DMS153 treated with DMSO at 0.1 percent for 48 hours (cell line): ENCODE measurements at regions not wholly inside any gene's neighbourhood (a gene's known extent, or its start where the extent isn't known, plus 50 kb on each side); places are given as distances from the start of the nearest gene placed in this dataset.

Experiments
- DNase-seq: peaks from one replicate; lab custom pipeline; 2025; ENCODE audit not compliant: unreplicated experiment; lab: John Stamatoyannopoulos, UW

DNA sequence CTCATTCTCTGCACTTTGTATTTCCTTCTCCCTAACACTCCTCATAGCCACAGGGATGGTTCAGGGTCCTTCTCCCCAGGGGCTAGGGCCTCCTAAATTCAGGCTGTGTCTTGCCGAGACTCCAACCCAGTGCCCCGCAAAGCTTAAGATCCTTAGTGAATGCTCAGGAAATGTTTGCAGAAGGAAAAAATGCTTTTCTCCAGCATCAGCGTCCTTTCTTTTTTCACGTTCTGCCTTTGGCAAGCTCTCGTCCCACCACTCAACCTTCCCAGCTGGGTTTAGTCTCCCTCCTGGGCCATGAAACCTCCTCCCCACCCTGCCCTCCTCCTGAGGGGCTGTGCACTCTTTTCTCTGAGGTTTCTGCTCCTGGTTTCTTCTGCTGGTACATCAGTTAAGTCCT is 503.8 kb upstream of the B3GAT1 start:
- DNase-seq: no peak

DNA sequence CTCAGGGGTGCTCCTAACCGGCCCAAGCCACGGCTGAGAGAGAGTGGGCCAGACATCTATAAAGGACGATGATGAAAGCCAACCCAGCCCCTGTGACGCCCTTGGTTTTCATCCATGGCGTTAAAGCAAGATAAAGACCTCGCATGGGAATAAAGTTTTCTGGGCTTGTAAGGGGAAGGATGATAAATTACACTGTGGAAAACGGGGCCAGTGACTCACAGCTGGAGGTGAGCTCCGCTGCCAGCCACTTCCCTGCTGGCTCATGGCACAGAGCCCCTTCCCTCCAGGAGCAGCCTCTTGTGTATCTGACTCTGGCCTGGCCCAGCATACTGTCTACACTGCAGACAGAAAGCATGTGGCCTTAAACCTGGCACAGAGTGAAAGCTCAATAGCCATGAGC is 503.2 kb upstream of the B3GAT1 start:
- DNase-seq: no peak

DNA sequence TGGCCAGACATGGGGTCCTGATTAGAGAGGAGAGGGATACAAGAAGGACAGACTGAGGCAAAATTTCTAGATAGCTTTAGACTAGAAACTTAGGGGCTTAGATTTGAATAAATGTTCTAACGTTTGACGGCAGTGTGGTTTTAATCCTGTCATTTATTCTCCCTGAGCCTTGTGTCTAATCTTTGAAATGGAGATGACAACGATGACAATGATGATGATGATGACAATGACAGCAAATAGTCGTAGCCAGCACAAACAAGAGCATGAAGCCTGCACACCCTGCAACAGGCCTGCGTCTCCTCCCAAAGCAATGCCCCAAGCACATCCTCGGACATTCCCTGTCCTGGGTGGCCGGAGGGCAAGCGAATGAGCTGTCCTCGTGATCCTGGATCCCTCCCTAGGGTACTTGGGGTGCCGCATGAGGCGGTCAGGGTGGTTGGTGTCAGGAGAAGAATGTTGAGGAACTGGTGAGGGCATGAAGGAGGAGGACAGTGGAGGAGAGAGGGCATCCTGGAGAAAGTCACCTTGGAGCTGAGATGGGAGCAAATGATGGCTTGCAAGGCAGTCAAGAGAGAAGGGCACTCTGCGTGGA is 502.1 kb upstream of the B3GAT1 start:
- DNase-seq: no peak

DNA sequence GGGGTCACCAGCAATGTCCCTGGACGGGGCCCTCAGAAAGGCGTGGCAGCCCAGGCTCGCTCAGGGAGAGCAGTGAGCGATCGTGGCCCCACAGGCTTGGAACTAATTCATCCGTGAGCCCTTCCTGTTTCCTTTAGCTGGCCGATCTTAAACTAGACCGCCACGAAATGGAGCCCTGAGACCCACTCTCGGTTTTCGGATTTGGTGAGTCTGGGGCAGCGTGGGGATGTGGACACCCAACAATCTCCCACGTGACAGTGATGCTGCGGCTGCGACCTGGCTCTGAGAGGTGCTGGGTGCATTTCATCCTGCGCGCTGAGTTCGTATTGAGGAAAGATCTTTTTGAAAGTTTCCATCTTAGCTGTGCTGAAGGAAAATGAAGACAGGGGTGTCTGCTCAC is 501.3 kb upstream of the B3GAT1 start:
- DNase-seq: no peak

DNA sequence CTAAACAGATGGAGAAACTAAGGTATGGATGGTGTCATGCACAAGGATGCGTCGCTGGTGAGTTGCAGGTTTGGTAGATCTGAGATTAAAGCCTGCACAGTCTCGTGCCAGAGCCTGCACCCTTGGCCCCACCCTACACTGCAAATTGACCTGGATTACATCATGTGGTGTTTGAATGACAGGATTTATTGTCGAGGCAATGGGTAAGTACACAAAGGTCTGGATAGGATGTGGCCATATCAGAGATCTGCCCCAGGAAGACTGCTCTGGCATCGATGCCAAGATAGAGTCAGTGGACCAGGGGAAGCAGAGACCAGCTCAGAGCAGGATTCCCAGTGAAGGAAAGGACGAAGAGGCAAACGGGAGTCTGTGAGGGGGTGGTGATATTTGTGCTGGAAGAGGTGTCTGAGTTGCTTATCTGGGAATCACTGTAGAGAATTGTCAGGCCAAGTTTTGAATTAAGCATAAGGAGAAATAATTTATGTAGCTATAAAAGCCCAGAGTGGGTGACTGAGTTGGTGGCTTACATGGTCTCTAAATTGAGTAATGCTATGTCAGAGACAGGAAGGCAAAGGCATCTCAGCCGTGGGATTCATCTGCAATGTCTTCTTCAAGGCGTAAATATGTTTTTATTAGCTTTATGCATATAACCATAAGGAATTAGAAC is 499.6 kb upstream of the B3GAT1 start:
- peak; percentile 58 for DNase-seq

DNA sequence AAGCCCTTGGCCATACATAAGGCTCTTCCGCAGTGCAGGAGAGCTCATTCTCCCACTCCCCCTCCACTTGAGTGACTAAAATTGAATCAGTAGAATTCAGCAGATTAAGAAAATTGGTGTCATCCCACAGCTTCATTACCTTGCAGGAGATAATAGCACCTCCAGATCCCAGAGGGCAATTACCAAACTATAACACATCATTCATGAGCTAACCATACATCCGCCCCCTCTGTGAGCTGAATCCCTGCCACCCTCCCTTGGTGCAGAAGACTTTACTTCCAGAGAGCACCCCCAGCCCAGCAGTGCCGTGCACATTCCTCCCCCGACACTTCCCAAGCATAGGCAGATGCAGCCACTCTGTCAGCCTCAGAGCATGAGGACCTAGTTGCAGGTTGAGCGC is 496.5 kb upstream of the B3GAT1 start:
- DNase-seq: no peak

DNA sequence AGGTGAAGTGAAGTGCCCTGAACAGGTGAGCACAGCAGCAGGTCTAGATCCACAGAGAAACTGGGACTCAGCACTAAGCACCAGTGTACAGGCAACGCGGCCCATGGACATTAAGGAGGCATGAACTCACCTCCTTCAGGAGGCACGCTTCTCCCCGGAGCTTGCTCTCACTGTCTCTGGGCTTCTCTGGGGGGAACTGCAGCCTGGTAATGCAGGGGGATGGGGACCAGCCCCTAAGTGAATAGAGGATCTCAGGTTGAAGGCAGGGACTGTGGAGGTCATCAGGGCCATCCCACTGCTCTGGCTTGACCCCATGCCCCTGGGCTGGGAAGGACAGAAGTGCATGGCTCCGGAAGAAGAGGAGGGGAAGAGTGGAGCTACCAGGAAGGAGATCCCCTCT is 495.6 kb upstream of the B3GAT1 start:
- DNase-seq: no peak

DNA sequence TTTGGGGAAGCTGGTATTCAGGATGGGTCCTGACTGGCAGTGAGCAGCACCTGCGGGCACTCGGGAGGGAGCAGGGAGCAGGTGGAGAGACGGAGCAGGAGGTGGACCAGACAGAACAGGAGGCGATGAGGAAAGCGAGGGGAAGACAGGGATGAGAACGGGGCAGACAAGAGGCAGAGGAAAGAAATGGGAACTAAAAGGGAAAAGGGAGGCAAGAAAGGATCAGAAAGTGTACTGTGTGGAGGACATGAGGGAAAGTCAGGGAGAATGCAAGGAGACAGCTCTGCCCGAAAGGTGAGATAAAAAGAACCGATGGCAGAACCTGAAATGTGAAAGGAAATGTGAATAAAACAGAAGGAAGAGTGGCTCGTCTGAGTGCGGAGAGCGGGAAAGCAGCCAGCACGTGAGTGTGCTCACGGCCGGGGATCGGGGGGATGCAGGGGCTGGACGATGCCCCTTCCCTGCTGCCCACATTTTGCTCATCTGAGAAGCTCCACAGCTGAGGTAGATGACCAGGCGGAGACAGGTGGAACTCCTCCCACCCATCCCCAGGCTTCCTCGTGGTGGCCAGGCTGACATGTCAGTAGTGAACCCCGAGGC is 494.4 kb upstream of the B3GAT1 start:
- no peak for DNase-seq

DNA sequence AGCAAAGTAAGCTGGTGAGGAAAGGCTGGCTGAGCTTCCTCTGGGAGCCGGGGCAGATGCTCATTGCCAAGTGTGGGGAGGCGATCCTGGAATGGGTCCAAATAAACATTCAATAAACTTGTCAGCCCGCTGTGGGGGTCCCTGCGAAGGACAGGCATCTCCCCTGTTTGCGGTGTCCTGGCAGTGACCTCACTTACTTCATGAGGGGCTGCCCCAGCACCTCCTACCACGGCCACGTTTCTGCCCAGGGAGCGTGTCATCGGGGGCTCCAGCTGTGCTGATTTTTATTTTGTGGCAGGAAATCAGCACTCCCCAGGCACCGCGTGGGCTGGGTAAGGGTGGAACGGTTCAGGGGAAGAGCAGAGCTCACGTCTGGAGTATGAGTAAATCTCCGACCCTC is 493.9 kb upstream of the B3GAT1 start:
- DNase-seq: no peak

DNA sequence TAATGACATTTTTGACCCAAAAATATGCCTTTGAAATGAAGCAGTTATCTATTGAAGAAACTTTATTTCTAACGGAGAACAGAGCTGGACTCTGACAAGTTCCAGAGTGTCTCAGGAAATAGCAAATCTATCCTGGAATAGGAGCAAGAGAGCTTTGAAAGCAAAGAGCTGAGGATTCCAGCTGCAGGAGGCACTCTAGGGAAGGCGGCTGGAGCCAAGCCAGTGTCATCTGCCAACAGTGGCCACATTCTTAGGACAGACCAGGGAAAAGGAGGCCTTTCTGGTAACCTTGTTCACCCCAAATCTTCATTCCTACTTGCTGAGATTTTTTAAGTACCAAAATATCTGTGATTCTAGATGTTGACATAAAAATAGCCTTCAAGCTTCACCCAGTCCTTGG is 493.5 kb upstream of the B3GAT1 start:
- no peak for DNase-seq

DNA sequence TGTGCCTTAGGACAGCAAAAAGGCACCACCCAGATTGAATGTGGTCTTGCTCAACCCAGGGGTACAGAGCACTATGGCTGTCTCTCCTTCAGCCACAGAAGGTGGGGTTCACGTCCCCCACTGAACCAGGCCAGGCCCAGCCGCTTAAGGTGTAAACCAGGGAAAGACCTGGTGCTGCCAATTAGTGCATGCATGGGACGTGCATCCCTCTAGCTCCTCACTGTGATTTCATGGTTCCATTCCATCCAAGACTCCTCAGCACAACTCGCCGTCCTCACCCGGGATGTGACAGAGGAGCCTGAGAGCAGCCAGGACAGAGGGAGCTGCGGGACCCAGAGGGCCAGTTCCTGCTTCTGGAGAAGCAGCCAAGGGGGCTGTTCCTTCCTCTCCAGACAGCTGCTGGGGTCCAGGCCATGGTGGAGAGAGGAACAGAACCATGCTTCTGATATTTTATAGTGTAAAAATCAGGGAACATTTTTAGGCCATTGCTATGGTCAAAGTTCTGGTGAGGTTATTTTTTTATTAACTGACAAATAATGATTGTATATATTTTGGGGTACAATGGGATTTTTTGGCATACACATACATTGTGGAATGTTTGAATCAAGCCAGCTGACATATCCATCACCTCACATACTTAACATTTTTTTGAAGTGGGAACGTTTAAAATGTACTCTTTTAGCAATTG is 492.2 kb upstream of the B3GAT1 start:
- no peak for DNase-seq

DNA sequence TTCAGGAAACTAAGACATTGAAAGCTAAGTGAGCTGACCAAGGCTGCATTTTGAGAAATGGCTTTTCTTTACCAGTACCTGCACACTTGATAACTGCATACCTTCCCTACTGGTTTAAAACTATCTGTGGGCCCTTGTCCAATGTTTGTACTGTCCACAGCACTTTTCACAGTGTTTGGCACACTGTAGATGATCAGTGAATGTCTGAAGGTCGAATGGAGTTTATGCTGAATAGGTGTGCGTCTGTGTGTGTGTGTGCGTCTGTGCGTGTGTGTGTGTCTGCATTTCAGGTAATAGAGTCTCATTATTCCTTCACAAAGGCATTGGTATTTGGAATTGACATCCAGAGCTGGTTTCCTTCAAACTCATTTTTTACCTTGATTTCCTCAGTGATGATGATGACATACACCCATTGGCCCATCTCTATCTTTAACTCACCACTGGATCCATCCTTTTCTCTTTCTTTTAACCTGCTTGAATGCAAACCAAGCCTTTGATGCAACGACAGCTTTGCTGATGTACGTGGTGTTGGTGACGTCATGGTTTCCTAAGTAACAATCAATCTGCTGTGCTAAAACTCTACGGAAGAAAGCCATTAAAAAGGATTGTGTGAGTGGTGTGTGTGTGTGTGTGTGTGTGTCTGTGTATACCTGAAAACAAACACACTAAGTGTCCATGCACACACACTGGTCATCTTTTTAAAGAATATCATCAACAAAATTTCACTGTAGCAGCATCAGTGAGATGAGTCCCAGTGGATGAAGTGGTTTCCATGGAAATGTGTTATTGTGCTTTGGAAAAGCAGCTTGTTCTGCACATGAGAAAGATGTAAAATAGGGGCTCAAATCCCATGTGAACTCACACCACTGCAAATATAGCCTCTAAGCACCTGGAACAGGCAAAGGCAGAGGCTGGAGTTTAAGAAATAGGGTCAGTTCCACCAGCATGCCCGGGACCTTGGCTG is 490.2 kb upstream of the B3GAT1 start:
- DNase-seq: no peak

DNA sequence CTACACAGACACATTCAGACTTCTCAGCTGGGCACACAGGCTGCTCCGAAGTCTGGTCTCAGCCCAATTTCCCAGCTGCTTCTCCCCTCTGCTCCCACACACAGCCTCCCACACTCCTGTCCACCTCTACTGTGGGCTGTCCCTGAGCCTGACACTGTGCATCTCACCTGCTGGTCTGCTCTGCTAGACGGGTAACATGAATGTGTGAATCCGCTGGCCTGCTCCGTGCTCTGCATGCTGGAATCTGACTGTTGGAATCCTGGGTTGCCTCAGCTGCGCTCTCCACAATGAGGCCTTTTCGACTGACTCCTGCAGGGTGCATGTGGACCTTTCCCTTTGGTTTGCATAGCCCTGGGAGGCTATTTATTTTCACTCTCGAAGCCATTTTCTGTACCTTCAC is 489.5 kb upstream of the B3GAT1 start:
- DNase-seq: no peak

DNA sequence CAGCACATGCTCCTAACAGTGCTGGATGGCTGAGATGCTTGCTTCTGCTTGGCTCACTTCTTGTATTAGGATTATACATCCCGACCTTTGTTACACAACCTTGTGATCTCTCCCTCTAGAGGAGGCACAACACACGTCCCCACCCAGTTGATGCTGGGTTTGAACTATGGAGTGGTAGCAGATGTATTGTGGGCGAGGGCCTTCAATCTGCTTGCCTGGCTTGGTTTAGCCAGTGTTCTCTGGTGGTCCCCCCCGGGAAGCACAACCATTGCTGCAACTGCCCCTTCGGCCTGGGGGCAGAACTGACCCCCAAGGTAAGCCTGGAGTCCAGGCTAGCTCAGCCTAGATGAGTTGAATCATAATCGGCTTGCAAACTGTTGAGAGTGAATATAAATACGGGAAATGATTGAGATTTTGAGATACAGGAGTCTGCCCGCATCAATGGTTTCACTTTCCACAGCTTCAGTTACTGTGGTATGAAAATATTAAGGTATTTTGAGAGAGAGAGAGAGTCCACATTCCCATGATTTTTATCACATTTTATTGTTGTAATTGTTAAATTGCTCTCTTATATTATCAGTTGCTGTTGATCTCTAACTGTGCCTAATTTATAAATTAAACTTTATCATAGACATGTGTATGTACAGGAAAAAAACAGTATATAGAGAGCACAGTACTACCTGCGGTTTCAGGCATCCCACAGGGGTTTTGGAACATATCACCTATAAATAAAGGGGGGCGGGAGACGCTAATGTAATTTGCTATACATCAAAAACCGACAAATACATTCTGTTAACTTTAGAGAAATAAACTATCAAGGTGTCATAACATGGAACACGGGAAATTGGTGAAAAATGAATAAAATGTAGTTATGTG is 482.0 kb upstream of the B3GAT1 start:
- no peak for DNase-seq

DNA sequence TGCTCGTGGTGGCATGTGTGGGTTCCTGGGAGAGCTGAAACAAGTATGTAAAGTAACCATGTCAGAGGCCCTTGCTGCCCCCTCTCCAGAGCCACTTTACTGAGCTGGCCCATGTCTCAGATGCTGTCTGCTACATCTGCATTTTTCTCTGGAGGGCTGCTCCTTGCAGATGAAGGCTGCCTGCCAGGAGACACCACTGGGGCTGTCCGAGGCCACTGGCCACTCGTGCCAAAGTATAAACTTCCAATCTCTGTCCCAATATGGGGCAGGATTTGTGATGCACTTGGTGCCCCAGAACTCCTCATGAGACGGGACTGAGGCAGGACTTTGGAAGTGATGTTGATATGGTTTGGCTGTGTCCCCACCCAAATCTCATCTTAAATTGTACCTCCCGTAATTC is 478.4 kb upstream of the B3GAT1 start:
- no peak for DNase-seq

DNA sequence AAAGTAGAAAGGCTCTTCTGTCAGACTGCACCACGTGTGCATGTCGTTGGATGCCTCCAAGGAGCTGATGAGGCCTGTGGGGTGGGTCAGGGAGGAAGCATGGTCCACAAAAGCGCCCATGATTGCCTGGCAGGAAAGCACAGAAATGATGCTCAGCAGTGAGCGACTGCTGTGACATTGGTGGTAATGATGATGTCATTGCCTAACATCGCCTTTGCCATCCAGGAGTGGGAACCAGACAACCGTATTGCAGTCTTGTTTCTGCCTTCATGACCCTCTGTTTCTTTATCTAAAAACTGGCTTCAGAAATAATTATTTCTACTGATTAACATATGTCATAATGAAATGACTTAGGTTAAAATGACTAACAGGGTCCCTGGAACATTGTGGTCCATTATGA is 477.8 kb upstream of the B3GAT1 start:
- no peak for DNase-seq

DNA sequence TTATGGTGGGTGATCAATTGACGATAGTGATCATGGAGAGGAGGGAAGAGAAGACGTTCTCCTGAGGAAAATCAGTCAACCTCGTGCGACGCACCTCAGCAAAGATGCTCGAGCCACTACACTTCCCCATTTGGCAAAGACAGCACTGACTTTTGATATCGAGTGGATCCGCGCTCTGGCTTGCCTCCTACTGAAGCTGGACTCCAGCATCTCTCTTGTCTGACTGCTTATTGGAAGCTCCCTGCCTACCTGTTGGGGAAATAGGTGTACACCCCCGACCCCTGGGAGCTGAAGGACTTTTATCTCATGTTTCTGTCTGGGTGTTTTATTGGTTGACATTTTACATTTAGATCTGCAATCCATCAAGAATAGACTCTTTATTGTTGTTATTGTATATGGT is 476.8 kb upstream of the B3GAT1 start:
- DNase-seq: no peak

DNA sequence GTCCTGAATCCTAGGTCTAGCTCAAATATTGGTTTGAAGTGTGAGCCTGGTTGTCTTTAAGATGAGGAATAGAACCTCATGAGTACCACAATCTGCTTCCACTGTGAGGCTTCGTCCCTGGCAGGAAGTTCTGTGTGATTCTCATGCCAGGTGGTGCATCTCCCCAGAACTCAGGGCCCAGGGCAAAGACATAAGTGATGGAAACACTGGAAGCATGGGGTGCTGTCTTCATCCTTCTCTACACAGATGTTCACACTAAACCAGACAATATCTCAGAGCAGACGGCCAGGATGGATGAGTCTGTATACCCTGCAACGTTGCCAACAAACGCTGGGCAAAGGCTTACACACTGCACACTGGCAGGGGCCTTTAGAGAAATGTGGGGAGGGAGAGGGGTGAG is 475.9 kb upstream of the B3GAT1 start:
- DNase-seq: no peak

DNA sequence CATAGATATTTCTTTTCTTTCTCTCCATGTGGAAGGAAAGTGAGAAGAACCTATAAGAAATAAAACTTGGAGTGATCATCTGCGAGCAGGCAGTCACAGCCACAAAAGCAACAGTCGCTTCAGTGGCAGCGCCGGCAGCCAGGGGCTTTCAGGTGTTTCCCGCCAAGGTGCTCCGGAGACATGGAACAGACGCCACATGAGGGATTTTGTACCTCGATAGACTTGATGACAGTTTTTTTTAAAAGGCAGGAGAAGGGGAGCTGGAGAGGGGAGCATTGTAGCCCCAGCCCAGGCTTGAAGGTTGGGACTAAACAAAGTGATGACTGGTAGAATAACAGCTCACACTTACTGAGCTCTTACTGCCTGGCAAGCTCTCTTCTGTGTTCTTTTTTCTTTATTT is 471.4 kb upstream of the B3GAT1 start:
- no peak for DNase-seq

DNA sequence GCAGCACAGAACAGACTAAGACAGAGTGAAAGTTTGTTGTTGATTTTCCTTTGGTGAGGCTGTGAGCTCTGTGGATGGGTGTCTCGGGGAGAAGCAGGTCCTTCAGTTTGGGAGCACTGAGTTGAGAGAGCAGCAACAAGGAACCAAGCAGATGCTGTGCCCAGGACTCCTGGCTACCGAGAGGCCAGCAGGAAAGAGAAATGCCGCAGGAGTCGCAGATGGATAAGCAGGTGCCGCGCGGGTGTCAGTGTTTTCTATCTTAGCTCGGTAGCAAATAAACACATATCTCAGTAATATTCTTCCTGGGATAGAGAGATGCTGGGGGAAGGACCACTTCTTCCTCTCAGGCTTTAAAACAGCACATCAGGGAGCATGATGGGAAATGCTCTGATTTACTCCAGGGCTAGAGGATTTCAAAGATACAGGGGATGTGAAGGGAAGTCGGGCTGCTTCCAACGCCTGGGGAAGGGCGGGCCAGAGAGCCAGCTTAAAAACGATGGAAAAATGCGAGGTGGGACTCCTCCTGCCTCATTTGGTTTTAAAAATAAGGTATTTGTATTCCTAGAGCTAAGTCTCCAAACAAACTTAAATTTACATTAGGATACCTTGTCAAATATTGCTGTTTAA is 470.7 kb upstream of the B3GAT1 start:
- no peak for DNase-seq
